Neural progenitor cell (in vitro differentiated cells): ENCODE measurements at regions not wholly inside any gene's neighbourhood (a gene's known extent, or its start where the extent isn't known, plus 50 kb on each side); places are given as distances from the start of the nearest gene placed in this dataset.

Experiments used
- CTCF ChIP-seq: fragments of 200-600 bp; sonication (generic); IDR thresholded peaks from 2 replicates; pipeline ENCODE4 v1.5.1; 2017; ENCODE audit warnings: antibody characterized with exemption, mild to moderate bottlenecking
- EZH2 ChIP-seq: fragments of 200-600 bp; sonication (generic); IDR thresholded peaks from 2 replicates; pipeline ENCODE4 v1.6.1; 2017; ENCODE audit warnings: antibody characterized with exemption, mild to moderate bottlenecking, moderate library complexity
- EZH2phosphoT487 ChIP-seq: fragments of 200-600 bp; sonication (generic); IDR thresholded peaks from 2 replicates; pipeline ENCODE4 v1.6.1; 2017; ENCODE audit warnings: antibody characterized with exemption

DNA sequence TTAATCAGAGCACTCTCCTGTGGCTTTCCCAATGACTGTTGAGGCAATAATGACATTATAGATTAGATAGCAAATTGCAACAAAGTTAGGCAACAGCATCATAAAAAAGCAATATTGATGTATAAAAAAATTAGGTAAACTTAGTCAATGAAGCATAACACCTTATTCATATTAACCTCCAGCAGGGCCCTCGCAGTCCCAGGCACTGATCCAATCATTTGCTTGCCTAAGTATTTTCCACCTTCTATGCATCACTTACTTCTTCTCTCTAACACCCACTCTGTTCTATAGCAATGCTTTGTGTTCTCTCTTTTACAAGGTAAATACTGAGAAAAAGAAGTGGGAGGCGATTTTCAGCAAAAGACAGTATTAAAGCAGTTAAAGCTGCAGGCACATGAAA, 833.5 kb upstream of the ADGRL3 start:
- TF ChIP-seq CTCF (no peak), EZH2phosphoT487 (no peak), EZH2 (no peak)
